AG10803 (cell line): ENCODE measurements at regions not wholly inside any gene's neighbourhood (a gene's known extent, or its start where the extent isn't known, plus 50 kb on each side); places are given as distances from the start of the nearest gene placed in this dataset.

Source experiments
- DNase-seq: peaks from one replicate; pipeline ENCODE4 v3.0.0; 2010; ENCODE audit warnings: low read depth
- H3K4me3 ChIP-seq: 2 replicates; pipeline ENCODE4 v1.5.1; 2011; ENCODE audit warnings: mild to moderate bottlenecking, low read length, control low read depth
- CTCF ChIP-seq: conservative IDR thresholded peaks from 2 replicates; pipeline ENCODE4 v1.5.1; 2011; ENCODE audit warnings: mild to moderate bottlenecking, low read length, control low read depth, inconsistent platforms

GRCh38 chr16:27152801-27153200, 50.5 kb upstream of the KDM8 start:
- no peak for DNase-seq
- TF ChIP-seq CTCF = no peak
- no peak overlapping the region for H3K4me3 ChIP-seq
